ENCODE measurements at regions not wholly inside any gene's neighbourhood (a gene's known extent, or its start where the extent isn't known, plus 50 kb on each side); places are given as distances from the start of the nearest gene placed in this dataset.
"Not testable (repeated sequence)": the region's sequence is repeated elsewhere in the genome, so short reads cannot be mapped to it uniquely, and the experiment has no call there.

GRCh38 chr1:94302497-94302896, 65.1 kb upstream of the ARHGAP29 start:
- no peak for DNase-seq (ENCODE audit: low read depth)

GRCh38 chr1:94301186-94301585, 63.8 kb upstream of the ARHGAP29 start:
- no peak for DNase-seq (ENCODE audit: low read depth)

DNA sequence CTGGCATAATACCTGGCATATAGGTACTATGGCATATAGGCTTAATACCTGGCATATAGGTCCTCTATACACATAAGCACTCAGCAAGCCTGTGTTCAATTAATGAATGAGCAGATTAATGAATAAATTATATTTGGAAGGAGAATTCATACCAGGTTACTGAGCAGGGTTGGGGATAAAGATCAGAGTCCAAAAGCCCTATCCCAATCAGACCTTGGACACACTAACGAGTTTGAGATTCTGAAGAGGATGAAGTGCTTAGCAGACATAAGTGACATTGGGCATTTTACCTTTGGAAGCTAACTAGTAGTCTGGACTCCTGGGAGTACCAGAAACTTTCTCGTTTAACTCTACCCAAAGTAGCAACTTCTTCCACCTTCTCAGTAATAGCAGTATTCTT, 63.3 kb upstream of the ARHGAP29 start:
- no peak for DNase-seq (ENCODE audit: low read depth)

GRCh38 chr1:94299627-94300553, 62.5 kb upstream of the ARHGAP29 start:
- no peak for DNase-seq (ENCODE audit: low read depth)

GRCh38 chr1:94298861-94299260, 61.5 kb upstream of the ARHGAP29 start:
- no peak for DNase-seq (ENCODE audit: low read depth)

DNA sequence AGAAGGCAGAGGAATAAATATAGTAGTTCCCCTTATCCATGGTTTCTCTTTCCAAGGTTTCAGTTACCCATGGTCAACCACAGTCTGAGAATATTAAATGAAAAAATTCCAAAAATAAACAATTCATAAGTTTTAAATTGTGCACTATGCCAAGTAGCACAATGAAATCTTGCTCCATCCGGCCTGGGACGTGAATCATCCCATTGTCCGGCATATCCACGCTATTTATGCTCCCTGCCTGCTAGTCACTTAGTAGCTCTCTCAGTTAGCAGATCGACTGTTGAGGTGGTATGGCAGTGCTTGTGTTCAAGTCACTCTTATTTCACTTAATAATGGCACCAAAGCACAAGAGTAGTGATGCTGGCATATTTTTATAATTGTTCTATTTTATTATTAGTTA, 58.6 kb upstream of the ARHGAP29 start:
- no peak for DNase-seq (ENCODE audit: low read depth)

GRCh38 chr1:94292978-94293377, 55.6 kb upstream of the ARHGAP29 start:
- not testable (repeated sequence) for DNase-seq (ENCODE audit: low read depth)

- DNase-seq (ENCODE audit: low read depth), result not testable (repeated sequence)
Observed at GRCh38 chr1:94289244-94289643, 51.9 kb upstream of the ARHGAP29 start.

Data from HS-27A (cell line).